GM23338 (cell line): ENCODE measurements at regions not wholly inside any gene's neighbourhood (a gene's known extent, or its start where the extent isn't known, plus 50 kb on each side); places are given as distances from the start of the nearest gene placed in this dataset.
"Not testable (repeated sequence)": the region's sequence is repeated elsewhere in the genome, so short reads cannot be mapped to it uniquely, and the experiment has no call there.

Experiments
- ATAC-seq: fragments of 200-7000 bp; cut with Tn5 transposase; 3 replicates; pipeline ENCODE4 v1.9.1; 2020
- DNase-seq: peaks from one replicate; pipeline ENCODE4 v3.0.0-alpha.2; 2015; ENCODE audit warnings: low spot score
- H2AFZ ChIP-seq: fragments of 200-600 bp; sonication (generic); 2 replicates; pipeline ENCODE4 v1.8.0; 2016; ENCODE audit warnings: antibody characterized with exemption, mild to moderate bottlenecking, moderate library complexity
- H3F3A ChIP-seq: fragments of 200-600 bp; sonication (generic); replicated peaks from 2 replicates; pipeline ENCODE4 v1.8.0; 2017; ENCODE audit warnings: antibody characterized with exemption, mixed run types, low read depth
- H3K27ac ChIP-seq: fragments of 200-600 bp; sonication (generic); 2 replicates; pipeline ENCODE4 v1.6.1; 2016; ENCODE audit warnings: low read depth
- H3K27me3 ChIP-seq: fragments of 200-600 bp; sonication (generic); 2 replicates; pipeline ENCODE4 v1.8.0; 2016; ENCODE audit warnings: mild to moderate bottlenecking, mixed run types, moderate library complexity; ENCODE audit not compliant: insufficient read depth
- H3K36me3 ChIP-seq: fragments of 200-600 bp; sonication (generic); 2 replicates; pipeline ENCODE4 v1.8.0; 2016; ENCODE audit warnings: mild to moderate bottlenecking; ENCODE audit not compliant: insufficient read depth
- H3K4me1 ChIP-seq: fragments of 200-600 bp; sonication (generic); 2 replicates; pipeline ENCODE4 v1.8.0; 2016; ENCODE audit warnings: mild to moderate bottlenecking, moderate library complexity; ENCODE audit not compliant: insufficient read depth
- H3K4me2 ChIP-seq: fragments of 200-600 bp; sonication (generic); 2 replicates; pipeline ENCODE4 v1.7.1; 2017; ENCODE audit warnings: mixed run types
- H3K4me3 ChIP-seq: fragments of 200-600 bp; sonication (generic); 2 replicates; pipeline ENCODE4 v1.6.1; 2016; ENCODE audit warnings: mixed run types
- H3K79me2 ChIP-seq: fragments of 200-600 bp; sonication (generic); replicated peaks from 2 replicates; pipeline ENCODE4 v1.8.0; 2017; ENCODE audit warnings: mild to moderate bottlenecking; ENCODE audit not compliant: insufficient read depth
- H3K9me2 ChIP-seq: fragments of 200-600 bp; sonication (generic); 2 replicates; pipeline ENCODE4 v1.8.0; 2017; ENCODE audit not compliant: insufficient read depth
- H4K20me1 ChIP-seq: fragments of 200-600 bp; sonication (generic); replicated peaks from 2 replicates; pipeline ENCODE4 v1.8.0; 2017; ENCODE audit warnings: mild to moderate bottlenecking; ENCODE audit not compliant: insufficient read depth
- H3K27ac Mint-ChIP-seq: 2 replicates; pipeline ENCODE4 v1.8.0; 2020; ENCODE audit warnings: inconsistent platforms, mild to moderate bottlenecking, moderate library complexity, mixed read lengths
- H3K27me3 Mint-ChIP-seq: 3 replicates; pipeline ENCODE4 v1.8.0; 2022; ENCODE audit warnings: low read depth, mild to moderate bottlenecking, moderate library complexity, mixed read lengths, inconsistent platforms; ENCODE audit not compliant: insufficient read depth, poor library complexity
- H3K36me3 Mint-ChIP-seq: 3 replicates; pipeline ENCODE4 v1.8.0; 2021; ENCODE audit warnings: low read depth, mild to moderate bottlenecking, inconsistent platforms, moderate library complexity, mixed read lengths
- H3K4me1 Mint-ChIP-seq: 3 replicates; pipeline ENCODE4 v1.8.0; 2020; ENCODE audit warnings: mild to moderate bottlenecking, inconsistent platforms, mixed read lengths
- H3K4me3 Mint-ChIP-seq: 3 replicates; pipeline ENCODE4 v1.8.0; 2021; ENCODE audit warnings: moderate library complexity, mild to moderate bottlenecking, inconsistent platforms, mixed read lengths
- H3K9me3 Mint-ChIP-seq: 3 replicates; pipeline ENCODE4 v1.8.0; 2020; ENCODE audit warnings: moderate library complexity, mild to moderate bottlenecking, inconsistent platforms, mixed read lengths
- CREB1 ChIP-seq: fragments of 250-450 bp; sonication (Bioruptor Pico); IDR thresholded peaks from 2 replicates; pipeline ENCODE4 v1.5.0; 2020; ENCODE audit warnings: low read depth, mild to moderate bottlenecking, moderate library complexity
- CTCF ChIP-seq, 2 experiments: fragments of 200-600 bp in 1 of 2; sonication (generic) in 1 of 2; conservative IDR thresholded peaks; 2 replicates each; pipeline versions ENCODE4 v1.5.1 to v1.6.1; 2016 to 2017; ENCODE audit warnings: antibody characterized with exemption in 2 of 2, low read depth in 2 of 2, mild to moderate bottlenecking in 2 of 2, moderate library complexity in 1 of 2
- JUNB ChIP-seq: IDR thresholded peaks from one replicate; pipeline ENCODE4 v1.6.1; 2016; ENCODE audit warnings: antibody characterized with exemption; ENCODE audit not compliant: unreplicated experiment
- POLR2AphosphoS5 ChIP-seq: IDR thresholded peaks from 2 replicates; pipeline ENCODE4 v1.6.1; 2016; ENCODE audit warnings: antibody characterized with exemption, low read depth
- STAT1 ChIP-seq: IDR thresholded peaks from one replicate; pipeline ENCODE4 v1.6.1; 2016; ENCODE audit warnings: antibody characterized with exemption; ENCODE audit not compliant: unreplicated experiment
- TF ChIP-seq, protein P1 (sequence below): IDR thresholded peaks from 2 replicates; pipeline ENCODE4 v1.6.1; 2016; ENCODE audit warnings: antibody characterized with exemption
- TF ChIP-seq, protein P2 (sequence below): IDR thresholded peaks from one replicate; pipeline ENCODE4 v1.6.1; 2018; ENCODE audit warnings: antibody characterized with exemption; ENCODE audit not compliant: unreplicated experiment
- TF ChIP-seq, protein P3 (sequence below): fragments of 250-450 bp; sonication (Bioruptor Pico); IDR thresholded peaks from 2 replicates; pipeline ENCODE4 v1.5.0; 2020; ENCODE audit warnings: mild to moderate bottlenecking, moderate library complexity

DNA sequence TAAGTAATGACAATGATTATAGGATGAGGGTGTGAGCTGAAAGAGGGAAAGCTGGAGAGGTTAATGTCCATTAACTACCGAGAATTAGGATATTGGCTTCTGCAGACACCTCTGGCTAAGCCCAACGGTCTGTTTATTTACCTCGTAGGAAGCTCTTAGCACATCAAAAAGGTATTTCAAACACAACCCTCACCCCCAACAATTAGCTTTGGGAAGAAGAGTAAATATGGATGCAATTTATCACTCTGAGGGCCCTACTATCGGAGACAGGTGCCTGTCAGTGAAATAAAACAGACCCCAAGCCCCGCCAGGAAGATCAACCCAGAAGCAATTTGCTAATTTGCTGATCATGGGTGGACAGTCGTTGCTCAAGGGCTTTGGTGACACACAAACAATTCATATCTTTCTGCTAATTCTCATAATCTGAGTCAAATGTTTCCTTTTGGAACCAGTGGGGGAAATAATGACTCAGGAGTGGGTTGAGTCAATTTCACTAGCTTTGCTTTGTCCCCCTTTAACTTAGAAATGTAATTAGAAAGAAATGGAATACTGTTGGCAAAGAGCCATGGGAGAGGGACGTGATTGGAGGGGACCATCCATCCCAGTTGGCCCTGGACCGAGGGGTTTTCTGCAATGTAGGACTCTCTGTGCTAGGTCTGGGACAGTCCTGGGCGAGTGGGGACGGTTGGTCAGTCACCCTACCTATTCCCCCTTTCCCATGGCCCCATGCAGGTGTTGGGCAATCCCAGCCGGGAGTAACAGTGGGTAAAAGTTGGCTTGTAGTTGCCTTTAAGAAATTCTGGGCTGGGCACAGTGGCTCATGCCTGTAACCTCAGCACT, 99.1 kb upstream of the MED13L start:
- Histone ChIP-seq H3K4me3 (no peak overlapping the region), H3K36me3 (no peaks in the 10 kb centered on the region), H3K9me2 (no peaks in the 10 kb centered on the region; the same call in 1 of the 2 replicates), H3K4me2 (no peak overlapping the region), H3K4me1 (peaks cover 19% of the 10 kb centered on the region), H4K20me1 (no peaks in the 10 kb centered on the region), H3K27ac (no peak overlapping the region), H3K27me3 (no peaks in the 10 kb centered on the region), H3K79me2 (no peaks in the 10 kb centered on the region), H3F3A (peaks cover 14% of the 10 kb centered on the region), H2AFZ (no peak overlapping the region)
- peaks cover 7% of the 10 kb centered on the region; the same call in 2 of the 3 replicates for H3K9me3 Mint-ChIP-seq
- TF ChIP-seq, protein P1, sequence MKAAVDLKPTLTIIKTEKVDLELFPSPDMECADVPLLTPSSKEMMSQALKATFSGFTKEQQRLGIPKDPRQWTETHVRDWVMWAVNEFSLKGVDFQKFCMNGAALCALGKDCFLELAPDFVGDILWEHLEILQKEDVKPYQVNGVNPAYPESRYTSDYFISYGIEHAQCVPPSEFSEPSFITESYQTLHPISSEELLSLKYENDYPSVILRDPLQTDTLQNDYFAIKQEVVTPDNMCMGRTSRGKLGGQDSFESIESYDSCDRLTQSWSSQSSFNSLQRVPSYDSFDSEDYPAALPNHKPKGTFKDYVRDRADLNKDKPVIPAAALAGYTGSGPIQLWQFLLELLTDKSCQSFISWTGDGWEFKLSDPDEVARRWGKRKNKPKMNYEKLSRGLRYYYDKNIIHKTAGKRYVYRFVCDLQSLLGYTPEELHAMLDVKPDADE: no peak
- no peak for TF ChIP-seq CREB1
- TF ChIP-seq JUNB: no peak
- TF ChIP-seq POLR2AphosphoS5: no peak
- no peak for TF ChIP-seq STAT1
- no peak for TF ChIP-seq CTCF (conservative IDR thresholded peaks at IDR 0.05; ENCODE audit: low read depth in 2 of 2)
- TF ChIP-seq, protein P2, sequence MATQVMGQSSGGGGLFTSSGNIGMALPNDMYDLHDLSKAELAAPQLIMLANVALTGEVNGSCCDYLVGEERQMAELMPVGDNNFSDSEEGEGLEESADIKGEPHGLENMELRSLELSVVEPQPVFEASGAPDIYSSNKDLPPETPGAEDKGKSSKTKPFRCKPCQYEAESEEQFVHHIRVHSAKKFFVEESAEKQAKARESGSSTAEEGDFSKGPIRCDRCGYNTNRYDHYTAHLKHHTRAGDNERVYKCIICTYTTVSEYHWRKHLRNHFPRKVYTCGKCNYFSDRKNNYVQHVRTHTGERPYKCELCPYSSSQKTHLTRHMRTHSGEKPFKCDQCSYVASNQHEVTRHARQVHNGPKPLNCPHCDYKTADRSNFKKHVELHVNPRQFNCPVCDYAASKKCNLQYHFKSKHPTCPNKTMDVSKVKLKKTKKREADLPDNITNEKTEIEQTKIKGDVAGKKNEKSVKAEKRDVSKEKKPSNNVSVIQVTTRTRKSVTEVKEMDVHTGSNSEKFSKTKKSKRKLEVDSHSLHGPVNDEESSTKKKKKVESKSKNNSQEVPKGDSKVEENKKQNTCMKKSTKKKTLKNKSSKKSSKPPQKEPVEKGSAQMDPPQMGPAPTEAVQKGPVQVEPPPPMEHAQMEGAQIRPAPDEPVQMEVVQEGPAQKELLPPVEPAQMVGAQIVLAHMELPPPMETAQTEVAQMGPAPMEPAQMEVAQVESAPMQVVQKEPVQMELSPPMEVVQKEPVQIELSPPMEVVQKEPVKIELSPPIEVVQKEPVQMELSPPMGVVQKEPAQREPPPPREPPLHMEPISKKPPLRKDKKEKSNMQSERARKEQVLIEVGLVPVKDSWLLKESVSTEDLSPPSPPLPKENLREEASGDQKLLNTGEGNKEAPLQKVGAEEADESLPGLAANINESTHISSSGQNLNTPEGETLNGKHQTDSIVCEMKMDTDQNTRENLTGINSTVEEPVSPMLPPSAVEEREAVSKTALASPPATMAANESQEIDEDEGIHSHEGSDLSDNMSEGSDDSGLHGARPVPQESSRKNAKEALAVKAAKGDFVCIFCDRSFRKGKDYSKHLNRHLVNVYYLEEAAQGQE: no peak
- TF ChIP-seq, protein P3, sequence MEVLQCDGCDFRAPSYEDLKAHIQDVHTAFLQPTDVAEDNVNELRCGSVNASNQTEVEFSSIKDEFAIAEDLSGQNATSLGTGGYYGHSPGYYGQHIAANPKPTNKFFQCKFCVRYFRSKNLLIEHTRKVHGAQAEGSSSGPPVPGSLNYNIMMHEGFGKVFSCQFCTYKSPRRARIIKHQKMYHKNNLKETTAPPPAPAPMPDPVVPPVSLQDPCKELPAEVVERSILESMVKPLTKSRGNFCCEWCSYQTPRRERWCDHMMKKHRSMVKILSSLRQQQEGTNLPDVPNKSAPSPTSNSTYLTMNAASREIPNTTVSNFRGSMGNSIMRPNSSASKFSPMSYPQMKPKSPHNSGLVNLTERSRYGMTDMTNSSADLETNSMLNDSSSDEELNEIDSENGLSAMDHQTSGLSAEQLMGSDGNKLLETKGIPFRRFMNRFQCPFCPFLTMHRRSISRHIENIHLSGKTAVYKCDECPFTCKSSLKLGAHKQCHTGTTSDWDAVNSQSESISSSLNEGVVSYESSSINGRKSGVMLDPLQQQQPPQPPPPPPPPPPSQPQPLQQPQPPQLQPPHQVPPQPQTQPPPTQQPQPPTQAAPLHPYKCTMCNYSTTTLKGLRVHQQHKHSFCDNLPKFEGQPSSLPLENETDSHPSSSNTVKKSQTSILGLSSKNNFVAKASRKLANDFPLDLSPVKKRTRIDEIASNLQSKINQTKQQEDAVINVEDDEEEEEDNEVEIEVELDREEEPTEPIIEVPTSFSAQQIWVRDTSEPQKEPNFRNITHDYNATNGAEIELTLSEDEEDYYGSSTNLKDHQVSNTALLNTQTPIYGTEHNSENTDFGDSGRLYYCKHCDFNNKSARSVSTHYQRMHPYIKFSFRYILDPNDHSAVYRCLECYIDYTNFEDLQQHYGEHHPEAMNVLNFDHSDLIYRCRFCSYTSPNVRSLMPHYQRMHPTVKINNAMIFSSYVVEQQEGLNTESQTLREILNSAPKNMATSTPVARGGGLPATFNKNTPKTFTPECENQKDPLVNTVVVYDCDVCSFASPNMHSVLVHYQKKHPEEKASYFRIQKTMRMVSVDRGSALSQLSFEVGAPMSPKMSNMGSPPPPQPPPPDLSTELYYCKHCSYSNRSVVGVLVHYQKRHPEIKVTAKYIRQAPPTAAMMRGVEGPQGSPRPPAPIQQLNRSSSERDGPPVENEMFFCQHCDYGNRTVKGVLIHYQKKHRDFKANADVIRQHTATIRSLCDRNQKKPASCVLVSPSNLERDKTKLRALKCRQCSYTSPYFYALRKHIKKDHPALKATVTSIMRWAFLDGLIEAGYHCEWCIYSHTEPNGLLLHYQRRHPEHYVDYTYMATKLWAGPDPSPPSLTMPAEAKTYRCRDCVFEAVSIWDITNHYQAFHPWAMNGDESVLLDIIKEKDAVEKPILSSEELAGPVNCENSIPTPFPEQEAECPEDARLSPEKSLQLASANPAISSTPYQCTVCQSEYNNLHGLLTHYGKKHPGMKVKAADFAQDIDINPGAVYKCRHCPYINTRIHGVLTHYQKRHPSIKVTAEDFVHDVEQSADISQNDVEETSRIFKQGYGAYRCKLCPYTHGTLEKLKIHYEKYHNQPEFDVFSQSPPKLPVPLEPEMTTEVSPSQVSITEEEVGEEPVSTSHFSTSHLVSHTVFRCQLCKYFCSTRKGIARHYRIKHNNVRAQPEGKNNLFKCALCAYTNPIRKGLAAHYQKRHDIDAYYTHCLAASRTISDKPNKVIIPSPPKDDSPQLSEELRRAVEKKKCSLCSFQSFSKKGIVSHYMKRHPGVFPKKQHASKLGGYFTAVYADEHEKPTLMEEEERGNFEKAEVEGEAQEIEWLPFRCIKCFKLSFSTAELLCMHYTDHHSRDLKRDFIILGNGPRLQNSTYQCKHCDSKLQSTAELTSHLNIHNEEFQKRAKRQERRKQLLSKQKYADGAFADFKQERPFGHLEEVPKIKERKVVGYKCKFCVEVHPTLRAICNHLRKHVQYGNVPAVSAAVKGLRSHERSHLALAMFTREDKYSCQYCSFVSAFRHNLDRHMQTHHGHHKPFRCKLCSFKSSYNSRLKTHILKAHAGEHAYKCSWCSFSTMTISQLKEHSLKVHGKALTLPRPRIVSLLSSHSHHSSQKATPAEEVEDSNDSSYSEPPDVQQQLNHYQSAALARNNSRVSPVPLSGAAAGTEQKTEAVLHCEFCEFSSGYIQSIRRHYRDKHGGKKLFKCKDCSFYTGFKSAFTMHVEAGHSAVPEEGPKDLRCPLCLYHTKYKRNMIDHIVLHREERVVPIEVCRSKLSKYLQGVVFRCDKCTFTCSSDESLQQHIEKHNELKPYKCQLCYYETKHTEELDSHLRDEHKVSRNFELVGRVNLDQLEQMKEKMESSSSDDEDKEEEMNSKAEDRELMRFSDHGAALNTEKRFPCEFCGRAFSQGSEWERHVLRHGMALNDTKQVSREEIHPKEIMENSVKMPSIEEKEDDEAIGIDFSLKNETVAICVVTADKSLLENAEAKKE: no peak
- peaks cover 17% of the 10 kb centered on the region for H3K27me3 Mint-ChIP-seq
- no peak for DNase-seq
- peaks cover 43% of the 10 kb centered on the region for H3K4me1 Mint-ChIP-seq
- no peak overlapping the region for H3K4me3 Mint-ChIP-seq
- no peak overlapping the region for H3K27ac Mint-ChIP-seq
- no peak; the same call in 2 of the 3 replicates for ATAC-seq
- H3K36me3 Mint-ChIP-seq: no peaks in the 10 kb centered on the region

DNA sequence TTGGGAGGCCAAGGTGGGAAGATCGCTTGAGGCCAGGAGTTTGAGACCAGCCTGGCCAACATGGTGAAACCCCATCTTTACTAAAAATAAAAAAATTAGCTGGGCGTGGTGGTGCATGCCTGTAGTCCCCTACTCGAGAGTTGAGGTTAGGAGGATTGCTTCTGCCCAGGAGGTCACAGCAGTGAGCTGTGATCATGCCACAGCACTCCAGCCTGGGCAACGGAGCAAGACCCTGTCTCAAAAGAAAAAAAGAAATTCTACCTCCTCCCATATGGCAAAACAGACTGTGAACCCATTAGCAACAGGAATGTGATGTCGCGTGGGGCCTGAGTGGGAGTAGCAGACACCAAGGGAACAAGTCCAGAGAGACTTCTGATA, 99.7 kb upstream of the MED13L start:
- H3K4me1 ChIP-seq: peaks cover 23% of the 10 kb centered on the region
- not testable (repeated sequence) for H3K27me3 ChIP-seq, DNase-seq, ATAC-seq, H3K4me3 Mint-ChIP-seq, H3K36me3 Mint-ChIP-seq, H2AFZ ChIP-seq, H3K4me2 ChIP-seq, H3K27ac Mint-ChIP-seq, H3K27ac ChIP-seq, H3K9me3 Mint-ChIP-seq, H3K9me2 ChIP-seq, H4K20me1 ChIP-seq, H3K4me3 ChIP-seq, H3K79me2 ChIP-seq, H3K36me3 ChIP-seq
- Mint-ChIP-seq H3K27me3 (peaks cover 20% of the 10 kb centered on the region), H3K4me1 (peaks cover 49% of the 10 kb centered on the region)
- H3F3A ChIP-seq: peaks cover 14% of the 10 kb centered on the region
